ENCODE measurements at regions not wholly inside any gene's neighbourhood (a gene's known extent, or its start where the extent isn't known, plus 50 kb on each side); places are given as distances from the start of the nearest gene placed in this dataset.

DNA sequence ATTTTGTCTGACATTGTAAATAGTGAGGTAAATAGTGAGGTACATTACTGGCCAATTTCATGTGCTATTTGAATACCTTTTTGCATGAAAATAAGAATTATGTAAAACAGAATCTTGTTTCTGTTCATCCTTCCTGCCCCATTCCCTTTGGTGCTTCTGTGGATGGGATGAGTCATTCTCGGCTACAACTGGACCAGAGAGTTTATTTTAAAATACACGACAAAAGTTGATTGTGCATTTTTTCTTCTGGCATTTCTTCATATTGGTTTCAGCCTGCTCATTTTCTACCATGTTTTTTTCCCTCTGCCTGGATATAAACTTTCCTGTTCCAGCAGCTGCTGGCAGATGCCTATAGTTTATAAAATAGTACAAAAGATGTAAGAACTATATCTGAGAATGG is 107.5 kb downstream of the CYSLTR2 start:
- no peak for DNase-seq (ENCODE audit: low read depth)

DNA sequence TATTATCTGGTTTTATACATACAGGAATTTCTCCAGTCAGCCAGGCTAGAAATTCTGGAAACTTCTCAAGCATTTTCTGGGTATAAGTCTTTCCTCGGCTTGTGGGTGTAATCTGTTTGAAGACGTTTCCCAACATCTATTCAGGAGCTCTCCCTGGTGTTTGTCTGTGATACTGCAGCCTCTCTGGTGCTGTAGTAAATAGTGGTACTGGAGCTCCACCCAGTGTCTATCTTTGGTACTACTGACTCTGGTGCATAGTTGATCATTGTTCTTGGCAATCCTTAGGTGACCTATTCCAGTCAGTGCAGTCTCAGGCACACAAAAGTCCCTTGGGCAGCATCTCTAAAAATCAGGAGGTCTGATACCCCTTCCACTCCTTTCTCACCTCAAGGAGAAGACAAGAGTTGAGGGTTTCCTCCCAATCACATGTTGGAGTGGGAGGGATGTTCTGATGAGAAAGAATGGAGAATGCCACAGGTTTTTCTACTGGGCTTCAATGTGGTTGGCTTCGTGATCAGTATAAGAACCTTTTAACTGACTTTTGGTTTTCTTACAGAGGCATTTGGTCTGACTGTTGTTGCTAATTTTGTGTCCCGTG is 115.5 kb downstream of the CYSLTR2 start:
- peak; percentile 71 for DNase-seq (ENCODE audit: low read depth)

DNA sequence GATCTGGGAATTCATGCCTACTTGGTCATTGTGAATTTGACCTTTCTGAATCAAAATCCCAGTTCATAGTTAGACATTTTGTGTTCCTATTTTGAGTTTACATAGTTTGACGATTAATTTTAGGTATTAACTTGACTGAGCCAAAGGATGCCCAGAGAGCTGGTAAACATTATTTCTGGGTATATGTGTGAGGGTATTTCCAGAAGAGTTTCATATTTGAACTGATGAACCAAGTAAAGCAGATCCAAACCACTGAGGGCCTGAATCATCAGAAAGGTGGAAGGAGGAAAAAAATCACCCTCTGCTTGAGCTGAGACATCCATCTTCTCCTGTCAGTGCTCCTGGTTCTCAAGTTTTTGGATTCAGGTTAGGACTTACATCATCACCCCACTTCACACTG is 116.6 kb downstream of the CYSLTR2 start:
- DNase-seq (ENCODE audit: low read depth) = no peak

DNA sequence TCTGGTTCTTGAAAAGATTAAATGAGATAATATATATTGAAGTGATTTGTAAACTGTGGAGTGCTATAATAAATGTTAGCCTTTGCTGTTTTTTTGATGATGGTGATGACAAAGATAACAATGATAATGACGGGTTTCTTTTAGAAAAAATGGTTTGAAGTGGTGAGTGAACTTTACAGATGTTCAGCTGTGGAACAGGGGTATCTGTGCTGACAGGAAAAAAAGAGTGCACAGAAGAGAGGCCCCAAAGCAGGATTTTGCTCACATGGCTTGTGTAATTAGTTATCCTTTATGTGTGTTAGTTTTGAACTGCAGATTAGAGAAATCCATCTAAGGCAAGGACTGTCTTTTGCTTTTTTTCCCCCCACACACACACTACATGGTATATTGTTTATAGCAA is 119.2 kb downstream of the CYSLTR2 start:
- no peak for DNase-seq (ENCODE audit: low read depth)

DNA sequence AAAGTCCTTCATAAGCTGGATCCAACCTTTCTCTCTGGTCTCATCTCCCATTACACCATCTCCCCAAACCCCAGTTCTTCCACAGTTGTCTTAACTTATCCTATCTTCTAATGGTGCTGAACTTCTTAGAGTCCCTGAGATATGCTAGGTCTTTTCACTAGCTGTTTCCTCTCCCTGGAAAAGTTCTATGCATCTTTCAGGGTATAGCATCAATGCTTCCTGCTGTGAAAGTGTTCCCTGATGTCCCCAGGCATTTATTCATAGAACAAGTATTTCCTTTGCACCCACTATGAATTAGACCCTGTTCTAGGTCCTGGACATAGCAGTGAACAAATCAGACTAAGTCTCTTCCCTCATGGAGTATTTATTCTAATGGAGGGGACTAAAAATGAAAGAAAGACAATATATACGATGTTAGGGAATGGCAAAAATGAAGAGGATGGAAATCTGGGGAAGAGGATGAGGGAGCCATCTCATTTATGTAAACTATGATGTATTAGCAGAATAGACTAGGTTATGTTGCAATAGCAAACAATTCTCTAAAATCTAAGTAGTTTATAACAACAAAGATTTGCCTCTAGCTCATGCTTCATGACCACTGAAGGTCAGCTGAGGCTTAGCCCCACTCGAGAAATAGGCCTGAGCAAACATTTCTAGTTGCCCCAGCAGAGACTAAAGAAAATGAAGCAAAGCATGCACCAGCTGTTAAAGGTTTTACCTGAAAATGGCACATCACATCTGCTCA is 120.0 kb downstream of the CYSLTR2 start:
- no peak for DNase-seq (ENCODE audit: low read depth)

DNA sequence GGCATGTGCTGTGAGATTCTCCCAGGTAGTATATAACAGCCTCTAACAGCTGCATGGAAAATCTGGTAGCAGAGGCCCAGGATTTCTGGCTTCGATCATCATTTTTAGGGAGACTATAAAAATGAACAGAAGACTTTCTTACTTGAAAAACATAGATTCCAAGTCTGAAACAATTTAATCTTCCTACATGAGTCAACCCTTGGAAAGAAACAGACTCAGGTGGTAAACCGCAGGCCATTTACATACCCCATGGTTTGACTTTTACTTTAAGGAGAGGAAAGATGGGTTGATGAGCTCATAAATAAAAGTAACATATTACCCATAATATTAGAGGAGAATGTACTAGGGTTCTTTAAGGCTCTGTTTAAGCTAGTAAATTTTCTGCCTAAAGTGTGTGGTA is 121.6 kb downstream of the CYSLTR2 start:
- peak; percentile 47 for DNase-seq (ENCODE audit: low read depth)

DNA sequence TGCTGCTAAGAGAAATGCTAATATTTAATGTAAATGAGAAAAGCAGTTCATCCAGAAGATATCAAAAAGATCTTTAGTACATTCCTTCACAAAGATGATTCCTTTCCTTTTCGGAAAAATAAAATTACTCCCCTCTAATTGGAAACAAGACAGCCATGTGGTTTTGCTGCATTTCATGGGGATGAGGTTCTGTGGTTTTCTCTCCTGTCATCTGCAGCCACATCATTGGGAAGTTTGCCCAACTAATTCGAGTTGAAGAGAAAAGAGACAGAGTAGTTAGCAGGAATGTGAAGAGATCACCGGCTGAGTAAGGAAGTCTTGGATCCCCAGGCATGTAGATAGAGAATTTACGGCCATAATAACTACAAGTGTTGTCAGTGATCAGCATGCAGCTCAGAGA is 122.1 kb downstream of the CYSLTR2 start:
- DNase-seq (ENCODE audit: low read depth) = peak; percentile 94

DNA sequence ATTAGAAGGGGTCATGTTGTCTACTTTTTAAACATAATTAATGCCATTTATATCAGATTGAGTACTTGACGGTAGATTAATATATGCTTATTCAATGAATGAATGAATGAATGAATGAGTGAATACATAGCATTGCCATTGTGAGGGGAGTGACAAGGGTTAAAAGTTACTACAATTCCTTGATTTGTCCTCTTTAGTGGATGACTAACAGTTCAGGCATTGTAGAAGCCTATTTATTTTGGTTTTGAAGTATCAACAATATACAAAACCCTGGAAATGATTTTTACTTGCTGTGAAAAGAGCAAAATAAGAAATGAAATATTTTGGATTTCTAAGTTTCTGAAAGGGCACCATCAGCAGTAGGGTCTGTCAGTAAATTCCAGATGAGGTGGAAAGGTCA is 122.7 kb downstream of the CYSLTR2 start:
- DNase-seq (ENCODE audit: low read depth) = no peak

DNA sequence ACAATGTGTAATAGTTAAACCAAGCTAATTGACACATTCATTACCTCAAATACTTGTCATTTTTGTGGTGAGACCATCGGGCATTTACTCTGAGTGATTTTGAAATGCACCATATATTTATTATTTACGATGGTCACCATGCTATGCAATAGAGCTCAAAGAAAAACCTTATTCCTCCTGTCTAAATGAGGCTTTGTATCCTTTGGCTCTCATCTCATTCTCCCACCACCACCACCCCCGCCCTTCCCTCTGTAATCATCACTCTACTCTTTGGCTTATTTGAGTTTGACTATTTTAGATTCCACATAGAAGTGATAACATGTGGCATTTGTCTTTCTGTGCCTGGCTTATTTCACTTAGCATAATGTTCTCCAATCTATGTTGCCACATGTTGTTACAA is 124.9 kb downstream of the CYSLTR2 start:
- DNase-seq (ENCODE audit: low read depth) = no peak

DNA sequence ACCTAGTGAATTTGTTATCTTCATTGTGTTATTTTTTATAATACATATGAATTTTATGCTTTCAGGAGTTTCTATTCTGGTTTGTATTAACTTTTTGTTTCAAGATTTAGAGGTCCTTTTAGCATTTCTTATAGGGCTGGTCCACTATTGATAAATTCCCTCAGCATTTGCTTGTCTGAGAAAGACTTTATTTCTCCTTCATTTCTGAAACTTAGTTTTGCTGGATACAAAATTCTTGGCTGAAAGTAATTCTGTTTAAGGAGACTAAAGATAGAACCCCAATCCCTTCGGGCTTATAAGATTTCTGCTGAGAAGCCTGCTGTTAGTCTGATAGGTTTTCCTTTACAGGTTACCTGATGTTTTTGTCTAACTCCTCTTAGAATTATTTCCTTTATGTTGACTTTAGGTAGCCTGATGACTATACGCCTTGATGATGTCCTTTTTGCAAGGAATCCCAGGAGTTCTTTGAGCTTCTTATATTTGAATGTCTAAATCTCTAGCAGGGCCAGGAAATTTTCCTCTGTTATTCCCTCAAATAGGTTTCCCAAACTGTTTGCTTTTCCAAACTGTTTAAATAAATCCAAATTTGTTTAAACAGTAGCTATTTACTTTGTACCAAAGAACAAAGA is 127.1 kb downstream of the CYSLTR2 start:
- DNase-seq (ENCODE audit: low read depth) = no peak

DNA sequence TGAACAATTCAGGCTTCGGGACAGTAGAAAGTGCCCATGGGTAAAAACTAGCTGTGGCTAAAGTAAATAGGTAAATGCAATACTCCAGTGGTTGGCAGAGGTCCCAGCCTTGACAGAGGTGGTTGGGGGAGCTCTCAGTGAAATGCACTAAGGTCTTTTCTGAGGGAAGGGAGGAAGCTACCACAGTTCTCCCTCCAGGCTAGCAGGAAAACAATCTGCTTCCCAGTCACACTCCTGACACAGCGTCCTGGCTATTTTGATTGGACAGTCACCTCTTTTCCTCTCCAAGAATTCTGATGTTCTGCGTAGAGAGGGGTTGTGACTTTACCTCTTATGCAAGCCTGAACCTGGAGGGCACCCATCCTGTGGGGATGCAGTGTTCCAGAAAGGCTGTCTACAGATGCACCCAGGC is 128.7 kb downstream of the CYSLTR2 start:
- no peak for DNase-seq (ENCODE audit: low read depth)

DNA sequence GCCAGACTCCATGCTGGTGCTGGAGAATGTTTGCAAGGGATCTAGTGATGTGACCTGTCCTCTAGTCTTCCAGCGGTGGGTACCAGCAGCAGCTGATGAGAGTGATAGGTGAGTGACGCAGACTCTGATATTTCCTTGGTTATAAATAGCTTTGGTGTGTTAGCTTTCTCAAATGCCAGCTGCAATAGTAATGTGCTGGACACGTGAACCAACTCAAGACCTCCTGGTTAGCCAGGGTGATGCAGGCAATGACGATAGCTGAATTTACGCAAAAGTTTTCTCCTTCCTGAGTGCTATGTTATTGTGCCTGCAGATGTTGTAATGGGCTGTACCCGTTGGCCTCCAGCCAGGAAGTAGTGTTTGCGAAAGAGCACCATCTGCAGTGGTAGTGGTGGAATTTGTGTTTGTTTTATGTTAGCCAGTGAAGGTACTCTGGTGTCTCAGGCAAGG is 129.5 kb downstream of the CYSLTR2 start:
- DNase-seq (ENCODE audit: low read depth) = peak; percentile 94

DNA sequence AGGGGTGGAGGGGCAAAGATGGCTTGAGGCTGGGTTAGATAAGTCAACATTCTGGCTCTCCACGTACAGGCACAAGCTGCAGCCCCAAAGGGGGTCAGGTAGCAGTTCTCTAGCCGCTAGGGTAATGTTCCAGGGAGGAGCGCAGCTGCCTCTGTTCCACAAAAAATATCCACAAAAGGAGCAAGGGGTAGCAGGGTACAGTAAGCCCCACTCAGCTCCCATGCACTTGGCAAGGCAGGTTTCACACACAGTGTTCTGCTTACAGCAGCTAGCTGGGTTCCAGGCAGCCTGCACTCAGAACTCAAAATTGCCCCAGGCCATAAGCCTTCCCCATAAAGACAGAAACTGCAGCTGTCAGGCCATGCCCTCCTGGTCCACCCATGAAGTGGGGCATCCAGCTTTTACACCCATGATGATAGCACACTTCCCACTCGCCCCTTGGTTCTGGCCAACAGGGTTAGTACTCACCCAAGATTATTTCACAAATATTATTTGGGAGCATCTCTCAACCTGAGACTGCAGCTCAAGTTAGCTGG is 130.0 kb downstream of the CYSLTR2 start:
- DNase-seq (ENCODE audit: low read depth) = no peak

DNA sequence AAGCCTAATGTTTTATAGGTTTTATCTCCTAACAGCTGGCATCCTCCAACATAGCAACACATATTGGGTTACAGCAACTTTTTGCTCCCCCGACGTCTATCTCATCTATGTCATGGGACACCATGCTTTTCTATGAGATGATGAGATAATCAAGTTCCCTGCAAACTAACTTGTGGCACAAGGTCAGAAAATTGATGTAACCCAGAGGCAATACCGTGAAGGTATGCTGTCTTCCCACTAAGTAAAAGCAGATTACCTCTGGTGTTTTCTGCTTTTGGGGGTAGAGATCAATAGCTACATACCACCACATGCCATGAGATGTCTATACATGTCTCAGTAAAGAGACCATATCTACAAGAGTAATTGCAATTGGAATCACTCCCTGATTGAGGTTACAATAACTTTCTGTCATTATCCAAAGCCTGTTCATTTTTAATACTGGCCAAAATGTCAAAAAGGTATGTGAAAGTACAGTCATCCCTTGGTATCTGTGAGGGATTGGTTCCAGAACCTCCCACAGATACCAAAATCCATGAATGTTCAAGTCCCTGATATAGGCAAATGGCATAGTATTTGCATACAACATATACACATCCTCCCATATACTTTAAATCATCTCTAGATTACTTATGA is 131.3 kb downstream of the CYSLTR2 start:
- DNase-seq (ENCODE audit: low read depth) = no peak

DNA sequence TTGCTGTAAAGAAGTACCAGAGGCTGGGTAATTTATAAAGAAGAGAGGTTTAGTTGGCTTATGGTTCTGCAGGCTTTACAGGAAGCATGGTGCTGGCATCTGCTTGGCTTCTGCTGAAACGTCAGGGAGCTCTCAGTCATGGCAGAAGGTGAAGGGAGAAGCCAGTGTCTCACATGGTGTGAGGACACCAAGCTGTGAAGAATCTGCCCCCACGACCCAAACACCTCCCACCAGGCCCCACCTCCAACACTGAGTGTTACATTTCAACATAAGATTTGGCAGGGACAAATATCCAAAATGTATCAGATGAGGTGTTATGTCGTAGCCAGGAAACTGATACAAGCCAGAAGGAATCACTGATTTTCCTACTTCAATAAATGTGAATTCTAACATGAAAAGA is 136.5 kb downstream of the CYSLTR2 start:
- DNase-seq (ENCODE audit: low read depth) = no peak

DNA sequence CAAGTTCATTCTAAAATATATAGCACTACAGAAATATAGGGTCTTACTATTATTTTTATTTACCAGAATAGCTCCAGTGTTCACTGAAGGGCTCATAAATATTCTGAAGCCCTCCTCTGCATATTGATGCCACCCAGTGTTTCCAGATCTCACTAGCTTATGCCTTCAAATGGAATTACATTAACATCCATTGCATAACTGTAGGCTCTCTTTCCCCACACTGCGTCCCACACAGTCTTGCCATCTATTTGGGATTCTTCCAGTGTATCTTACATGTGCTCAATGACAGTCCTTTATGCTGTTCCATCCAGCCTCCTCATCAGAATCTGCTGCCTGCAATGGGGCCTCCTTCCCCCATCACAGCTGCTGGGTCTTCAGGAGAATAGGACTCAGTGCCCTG is 137.2 kb downstream of the CYSLTR2 start:
- no peak for DNase-seq (ENCODE audit: low read depth)

DNA sequence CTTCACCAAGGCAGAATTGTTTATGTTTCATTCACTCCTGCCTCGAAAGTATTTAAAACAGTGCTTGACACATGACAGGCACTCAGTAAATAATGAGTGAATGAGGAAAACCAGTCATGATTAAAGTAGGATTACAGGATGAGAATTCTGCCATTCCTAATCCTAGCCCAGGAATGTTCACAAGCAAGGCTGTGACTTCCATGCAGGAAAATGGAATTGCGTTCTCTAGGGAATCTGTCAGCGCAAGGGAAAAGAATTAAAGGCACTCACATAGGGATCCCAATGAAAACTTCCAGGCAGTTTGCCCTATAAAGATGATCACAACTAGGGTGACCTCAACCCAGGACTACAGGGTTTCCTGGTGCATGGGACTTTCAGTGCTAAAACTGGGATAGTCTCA is 143.4 kb downstream of the CYSLTR2 start:
- no peak for DNase-seq (ENCODE audit: low read depth)

DNA sequence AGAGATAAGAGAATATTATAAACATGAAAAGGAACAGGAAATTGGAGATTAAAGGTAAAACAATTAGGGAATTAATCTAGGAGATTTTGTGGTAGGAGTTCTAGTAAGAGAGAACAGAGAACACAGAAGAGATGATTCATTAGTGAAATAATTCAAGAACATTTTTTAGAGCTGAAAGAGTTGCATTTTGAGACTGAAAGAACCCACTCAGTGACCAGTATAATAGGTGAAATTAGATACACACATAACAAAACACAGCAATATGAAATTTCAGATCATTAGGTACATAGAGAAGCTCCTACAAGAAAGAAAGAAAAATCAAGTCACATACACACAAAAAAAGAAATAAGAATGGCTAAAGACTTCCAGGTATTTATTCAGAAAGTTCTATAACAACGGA is 144.0 kb downstream of the CYSLTR2 start:
- no peak for DNase-seq (ENCODE audit: low read depth)

DNA sequence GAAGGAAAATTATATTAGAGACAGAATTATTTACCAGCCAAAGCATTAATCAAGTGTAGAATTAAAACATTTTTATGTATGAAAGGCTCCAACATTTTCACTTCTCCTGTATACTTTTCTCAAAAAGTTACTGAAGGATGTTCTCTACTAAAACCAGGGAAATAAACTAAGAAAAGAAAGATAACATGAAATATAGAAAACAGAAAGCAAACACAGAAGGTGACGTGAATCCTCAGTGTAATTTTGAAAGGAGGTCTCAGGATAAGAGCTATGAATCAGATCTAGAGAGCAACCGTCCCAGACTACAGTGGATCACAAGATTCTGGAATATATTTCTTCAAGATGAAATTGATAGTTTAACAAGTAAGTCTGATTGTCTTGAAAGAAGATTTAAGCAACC is 144.5 kb downstream of the CYSLTR2 start:
- no peak for DNase-seq (ENCODE audit: low read depth)

DNA sequence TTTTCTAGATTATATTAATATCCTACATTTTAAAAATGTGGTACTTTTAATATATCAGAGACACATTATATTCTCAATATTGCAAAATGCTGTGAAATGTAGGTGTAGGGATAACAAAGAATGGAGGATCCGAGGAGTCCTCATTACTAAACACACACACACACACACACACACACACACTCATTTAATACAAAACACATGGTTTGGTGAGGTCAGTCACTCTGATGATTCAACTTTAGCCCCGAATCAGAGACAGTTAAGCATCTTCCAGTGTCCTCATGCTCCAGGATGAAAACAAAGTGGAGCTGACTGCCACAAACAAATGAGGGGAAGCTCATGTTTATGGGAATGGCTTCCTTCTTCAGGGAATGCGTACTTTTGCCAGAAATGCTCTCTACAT is 147.5 kb downstream of the CYSLTR2 start:
- DNase-seq (ENCODE audit: low read depth) = no peak

DNA sequence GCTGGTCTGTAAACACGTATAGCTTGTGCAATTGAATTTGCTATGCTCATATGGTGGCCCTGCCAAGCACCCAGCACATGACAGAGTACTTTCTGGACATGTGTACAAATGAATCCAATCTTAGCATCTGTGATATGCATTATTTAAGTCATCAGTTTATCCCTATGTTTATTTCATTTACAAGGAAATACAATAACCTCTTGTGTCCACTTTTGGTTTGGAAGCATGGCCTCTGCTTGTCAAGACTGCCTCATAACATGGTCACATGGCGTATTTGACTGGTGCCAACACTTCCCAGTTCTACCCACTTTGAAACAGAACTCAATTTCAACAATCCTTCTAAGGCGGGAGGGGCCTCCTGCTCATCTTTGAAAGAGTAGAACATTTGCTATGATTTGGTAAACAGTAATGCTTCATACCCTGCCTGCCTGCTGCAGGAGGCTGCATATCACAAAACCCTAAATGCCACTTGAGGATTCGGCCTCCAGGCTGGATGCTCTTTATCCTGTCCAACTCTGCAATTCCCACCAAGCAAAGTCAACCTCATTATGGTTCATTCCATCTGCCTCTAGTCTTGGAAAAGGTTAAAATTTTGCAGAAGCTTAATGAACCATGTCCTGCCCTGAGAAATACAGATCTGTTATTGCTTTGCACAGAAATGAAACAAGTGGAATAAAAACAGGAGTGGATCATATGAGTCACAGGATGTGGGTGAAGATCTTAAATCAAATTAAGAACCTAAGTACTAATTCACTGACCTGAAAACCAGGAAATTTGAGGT is 151.3 kb downstream of the CYSLTR2 start:
- no peak for DNase-seq (ENCODE audit: low read depth)

DNA sequence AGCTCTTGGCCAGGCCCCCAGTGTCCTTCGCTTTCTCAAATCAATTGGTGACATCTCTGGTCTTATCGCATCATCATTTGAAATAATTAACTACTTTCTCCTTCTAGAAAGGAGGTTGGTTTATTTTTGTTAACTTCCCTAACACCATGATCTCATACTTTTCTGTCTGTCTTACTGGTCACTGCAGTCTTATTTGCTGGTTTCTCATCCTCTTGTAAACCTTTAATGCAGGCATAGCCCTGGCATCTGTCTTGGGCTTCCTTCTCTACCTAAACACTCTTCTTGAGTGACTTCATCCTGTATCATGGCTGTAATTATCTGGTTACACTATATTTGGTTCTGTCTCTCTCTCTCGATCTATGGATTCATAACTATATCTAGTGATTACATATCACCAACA is 152.8 kb downstream of the CYSLTR2 start:
- no peak for DNase-seq (ENCODE audit: low read depth)

All from non-pigmented ciliary epithelial cell (primary cell).